Central memory CD8-positive, alpha-beta T cell (primary cell): ENCODE measurements at regions not wholly inside any gene's neighbourhood (a gene's known extent, or its start where the extent isn't known, plus 50 kb on each side); places are given as distances from the start of the nearest gene placed in this dataset.
"Not testable (repeated sequence)": the region's sequence is repeated elsewhere in the genome, so short reads cannot be mapped to it uniquely, and the experiment has no call there.

Experiments
- ATAC-seq: fragments of 150-1000 bp; cut with Tn5 transposase; replicated peaks from 2 replicates; pipeline ENCODE4 v1.10.0; 2022; ENCODE audit warnings: mild to moderate bottlenecking, moderate FRiP score, moderate number of reproducible peaks; ENCODE audit not compliant: poor library complexity, severe bottlenecking; ENCODE audit errors: extremely low read depth
- DNase-seq, 2 donors: peaks; one replicate each; pipeline ENCODE4 v3.0.0; 2021; ENCODE audit warnings: low spot score in 2 of 2
- H3K27ac Mint-ChIP-seq: one replicate; pipeline ENCODE4 v1.8.0; 2022; ENCODE audit warnings: low read depth, mild to moderate bottlenecking, moderate library complexity, mixed read lengths
- H3K27me3 Mint-ChIP-seq: one replicate; pipeline ENCODE4 v1.8.0; 2022; ENCODE audit warnings: mixed read lengths
- H3K36me3 Mint-ChIP-seq: one replicate; pipeline ENCODE4 v1.8.0; 2022; ENCODE audit warnings: mild to moderate bottlenecking, moderate library complexity, mixed read lengths; ENCODE audit not compliant: insufficient read depth
- H3K4me1 Mint-ChIP-seq: one replicate; pipeline ENCODE4 v1.8.0; 2022; ENCODE audit warnings: mixed read lengths
- H3K4me3 Mint-ChIP-seq: one replicate; pipeline ENCODE4 v1.8.0; 2022; ENCODE audit warnings: mild to moderate bottlenecking, moderate library complexity, mixed read lengths
- H3K9me3 Mint-ChIP-seq: one replicate; pipeline ENCODE4 v1.8.0; 2022; ENCODE audit warnings: mixed read lengths

DNA sequence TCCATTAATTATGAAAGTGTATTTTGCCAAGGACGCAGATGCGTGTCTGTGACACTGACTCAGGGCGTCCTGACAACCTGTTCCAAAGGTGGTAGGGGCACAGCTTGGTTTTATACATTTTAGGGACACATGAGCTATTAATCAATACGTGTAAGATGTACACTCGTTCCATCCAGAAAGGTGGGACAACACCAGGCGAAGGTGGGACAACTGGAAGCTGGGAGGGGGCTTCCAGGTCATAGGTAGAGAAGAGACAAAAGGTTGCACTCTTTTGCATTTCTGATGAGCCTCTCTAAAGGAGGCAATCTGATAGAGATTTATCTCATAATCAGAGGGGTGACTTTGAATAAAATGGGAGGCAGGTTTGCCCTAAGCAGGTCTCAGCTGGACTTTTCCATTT, 82.7 kb upstream of the ZNF746 start:
- DNase-seq (no peak), ATAC-seq (no peak)
- Mint-ChIP-seq H3K4me1 (peaks cover 20% of the 10 kb centered on the region), H3K36me3 (peaks cover 21% of the 10 kb centered on the region), H3K9me3 (peaks cover 15% of the 10 kb centered on the region), H3K4me3 (no peak overlapping the region), H3K27ac (peak overlapping the region; percentile 95), H3K27me3 (no peaks in the 10 kb centered on the region)

DNA sequence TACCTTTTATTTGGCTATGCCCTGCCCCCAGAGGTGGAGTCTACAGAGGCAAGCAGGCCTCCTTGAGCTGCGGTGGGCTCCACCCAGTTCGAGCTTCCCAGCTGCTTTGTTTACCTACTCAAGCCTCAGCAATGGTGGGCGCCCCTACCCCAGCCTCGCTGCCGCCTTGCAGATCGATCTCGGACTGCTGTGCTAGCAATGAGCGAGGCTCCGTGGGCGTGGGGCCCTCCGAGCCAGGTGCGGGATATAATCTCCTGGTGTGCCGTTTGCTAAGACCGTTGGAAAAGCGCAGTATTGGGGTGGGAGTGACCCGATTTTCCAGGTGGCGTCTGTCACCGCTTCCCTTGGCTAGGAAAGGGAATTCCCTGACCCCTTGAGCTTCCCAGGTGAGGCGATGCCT, 81.8 kb upstream of the ZNF746 start:
- not testable (repeated sequence) for DNase-seq, H3K4me3 Mint-ChIP-seq, H3K27me3 Mint-ChIP-seq, ATAC-seq, H3K27ac Mint-ChIP-seq
- Mint-ChIP-seq H3K4me1 (peaks cover 20% of the 10 kb centered on the region), H3K36me3 (peaks cover 20% of the 10 kb centered on the region), H3K9me3 (peaks cover 15% of the 10 kb centered on the region)

DNA sequence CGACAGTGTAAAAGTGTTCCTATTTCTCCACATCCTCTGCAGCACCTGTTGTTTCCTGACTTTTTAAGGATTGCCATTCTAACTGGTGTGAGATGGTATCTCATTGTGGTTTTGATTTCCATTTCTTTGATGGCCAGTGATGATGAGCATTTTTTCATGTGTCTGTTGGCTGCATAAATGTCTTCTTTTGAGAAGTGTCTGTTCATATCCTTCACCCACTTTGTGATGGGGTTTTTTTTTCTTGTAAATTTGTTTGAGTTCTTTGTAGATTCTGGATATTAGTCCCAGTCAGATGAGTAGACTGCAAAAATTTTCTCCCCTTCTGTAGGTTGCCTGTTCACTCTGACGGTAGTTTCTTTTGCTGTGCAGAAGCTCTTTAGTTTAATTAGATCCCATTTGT, 76.8 kb upstream of the ZNF746 start:
- H3K27ac Mint-ChIP-seq, DNase-seq, H3K27me3 Mint-ChIP-seq, ATAC-seq, H3K36me3 Mint-ChIP-seq, H3K4me3 Mint-ChIP-seq: not testable (repeated sequence)
- Mint-ChIP-seq H3K4me1 (peaks cover 24% of the 10 kb centered on the region), H3K9me3 (peaks cover 25% of the 10 kb centered on the region)

DNA sequence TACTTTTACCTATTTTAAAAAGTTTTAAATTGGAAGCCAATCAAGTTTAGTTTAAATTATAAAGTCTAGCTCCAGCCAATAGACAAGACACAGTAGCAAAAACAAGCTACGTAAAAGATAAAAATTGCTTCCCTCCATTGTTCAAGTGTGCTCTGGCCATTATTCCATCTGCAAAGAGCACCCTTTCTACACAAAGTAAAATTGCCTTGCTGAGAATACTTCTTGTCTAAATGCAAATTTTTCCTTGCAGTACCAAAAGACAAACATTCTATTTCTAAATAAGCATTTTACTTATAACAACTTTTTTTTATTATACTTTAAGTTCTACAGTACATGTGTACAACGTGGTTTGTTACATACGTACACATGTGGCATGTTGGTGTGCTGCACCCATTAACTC, 75.9 kb upstream of the ZNF746 start:
- Mint-ChIP-seq H3K36me3 (no peaks in the 10 kb centered on the region), H3K27me3 (no peaks in the 10 kb centered on the region), H3K4me3 (no peak overlapping the region), H3K4me1 (peaks cover 27% of the 10 kb centered on the region), H3K27ac (no peak overlapping the region), H3K9me3 (peaks cover 27% of the 10 kb centered on the region)
- DNase-seq (no peak), ATAC-seq (no peak)

DNA sequence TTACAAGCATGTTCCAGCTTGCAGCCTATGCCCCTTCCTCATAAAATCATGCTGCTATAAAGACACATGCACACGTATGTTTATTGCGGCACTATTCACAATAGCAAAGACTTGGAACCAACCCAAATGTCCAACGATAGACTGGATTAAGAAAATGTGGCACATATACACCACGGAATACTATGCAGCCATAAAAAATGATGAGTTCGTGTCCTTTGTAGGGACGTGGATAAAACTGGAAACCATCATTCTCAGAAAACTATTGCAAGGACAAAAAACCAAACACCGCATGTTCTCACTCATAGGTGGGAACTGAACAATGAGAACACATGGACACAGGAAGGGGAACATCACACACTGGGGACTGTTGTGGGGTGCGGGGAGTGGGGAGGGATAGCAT, 75.3 kb upstream of the ZNF746 start:
- not testable (repeated sequence) for H3K4me3 Mint-ChIP-seq, H3K36me3 Mint-ChIP-seq, ATAC-seq, DNase-seq, H3K27me3 Mint-ChIP-seq, H3K27ac Mint-ChIP-seq
- Mint-ChIP-seq H3K9me3 (peaks cover 23% of the 10 kb centered on the region), H3K4me1 (peaks cover 27% of the 10 kb centered on the region)

DNA sequence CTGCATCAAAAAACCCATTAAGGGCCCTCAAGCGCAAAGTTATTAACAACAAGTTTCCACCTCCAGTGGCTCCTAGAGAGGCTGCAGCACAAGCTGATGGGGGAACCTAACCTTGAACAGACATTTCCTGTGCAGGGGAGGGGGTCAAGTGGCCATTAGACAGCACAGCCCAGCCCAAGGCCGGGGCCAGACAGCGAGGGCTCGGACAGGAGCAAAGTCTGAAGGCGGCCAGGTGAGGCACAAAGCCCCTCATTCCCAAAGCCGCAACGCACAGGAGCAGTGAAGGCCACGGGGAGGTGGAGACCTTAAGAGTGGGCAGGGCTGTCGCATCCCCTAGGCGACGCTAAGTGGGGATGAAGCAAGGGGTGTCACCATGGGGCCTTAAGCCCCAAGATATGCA, 73.2 kb upstream of the ZNF746 start:
- peaks cover 13% of the 10 kb centered on the region for H3K9me3 Mint-ChIP-seq
- H3K27ac Mint-ChIP-seq: peak overlapping the region; percentile 77
- no peak for DNase-seq
- no peaks in the 10 kb centered on the region for H3K27me3 Mint-ChIP-seq
- H3K4me1 Mint-ChIP-seq: peaks cover 41% of the 10 kb centered on the region
- H3K4me3 Mint-ChIP-seq: no peak overlapping the region
- no peaks in the 10 kb centered on the region for H3K36me3 Mint-ChIP-seq
- ATAC-seq: no peak

DNA sequence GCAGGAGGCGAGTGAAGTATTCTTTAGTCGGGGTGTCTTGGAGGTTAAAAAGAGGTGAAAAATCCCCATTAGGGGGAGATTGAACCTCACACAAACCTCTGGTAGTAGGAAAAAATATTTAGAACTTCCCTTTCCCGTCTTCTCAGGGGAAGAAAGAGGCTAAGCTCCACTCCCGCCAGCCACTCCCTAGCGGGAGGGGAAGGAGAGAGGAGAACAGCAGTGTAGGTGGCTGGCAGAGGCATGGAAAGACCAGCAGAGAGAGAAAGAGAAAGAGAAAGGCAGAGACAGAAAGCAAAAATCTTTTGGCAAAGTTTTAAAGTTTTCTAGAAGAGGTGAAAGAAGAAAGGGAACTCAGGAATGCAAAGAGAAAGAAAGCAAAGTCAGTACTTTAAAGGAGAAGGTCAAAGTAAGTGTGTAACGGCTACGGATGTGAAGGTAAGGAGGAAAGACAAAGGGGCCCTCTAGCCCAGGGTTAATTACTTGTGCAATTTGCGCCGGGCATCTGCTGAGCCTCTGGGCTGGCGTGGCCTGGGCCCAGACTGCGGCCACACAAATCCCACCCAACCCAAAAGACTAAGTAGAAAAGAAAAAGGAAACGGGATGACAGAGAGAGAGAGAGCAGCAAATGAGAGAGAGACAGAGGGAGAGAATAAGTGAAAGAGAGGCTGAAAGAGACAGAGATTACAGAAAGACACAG, 72.3 kb upstream of the ZNF746 start:
- Mint-ChIP-seq H3K4me1 (peaks cover 49% of the 10 kb centered on the region), H3K27me3 (no peaks in the 10 kb centered on the region), H3K9me3 (peaks cover 13% of the 10 kb centered on the region), H3K27ac (no peak overlapping the region), H3K4me3 (no peak overlapping the region), H3K36me3 (no peaks in the 10 kb centered on the region)
- DNase-seq: no peak
- no peak for ATAC-seq

DNA sequence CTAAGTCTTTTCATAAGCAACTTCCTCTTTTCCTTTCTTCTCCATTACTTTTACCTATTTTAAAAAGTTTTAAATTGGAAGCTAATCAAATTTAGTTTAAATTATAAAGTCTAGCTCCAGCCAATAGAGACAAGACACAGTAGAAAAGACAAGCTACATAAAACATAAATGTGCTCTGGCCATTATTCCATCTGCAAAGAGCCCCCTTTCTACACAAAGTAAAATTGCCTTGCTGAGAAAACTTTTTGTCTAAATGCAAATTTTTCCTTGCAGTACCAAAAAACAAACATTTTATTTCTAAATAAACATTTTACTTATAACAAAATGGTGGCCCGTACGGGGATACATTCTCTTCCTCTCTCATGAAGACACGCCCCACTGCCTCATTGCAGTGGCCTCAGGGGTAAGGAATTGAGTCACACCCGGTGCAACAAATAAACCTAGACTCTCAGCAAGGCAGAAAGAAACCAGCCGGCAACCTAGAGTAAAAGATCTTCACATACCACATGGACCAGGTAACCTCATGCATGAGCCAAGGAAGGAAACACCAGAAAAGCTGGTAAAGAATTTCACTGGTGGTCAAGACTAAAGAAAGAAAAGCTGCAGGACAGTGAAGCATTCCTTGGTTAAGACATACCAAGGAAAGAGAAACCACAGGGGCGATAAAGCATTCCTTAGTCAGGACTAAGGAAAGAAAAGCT, 71.6 kb upstream of the ZNF746 start:
- no peak for ATAC-seq
- H3K27me3 Mint-ChIP-seq: no peaks in the 10 kb centered on the region
- peaks cover 51% of the 10 kb centered on the region for H3K4me1 Mint-ChIP-seq
- DNase-seq: no peak
- H3K4me3 Mint-ChIP-seq: no peak overlapping the region
- peaks cover 13% of the 10 kb centered on the region for H3K9me3 Mint-ChIP-seq
- no peak overlapping the region for H3K27ac Mint-ChIP-seq
- H3K36me3 Mint-ChIP-seq: no peaks in the 10 kb centered on the region

DNA sequence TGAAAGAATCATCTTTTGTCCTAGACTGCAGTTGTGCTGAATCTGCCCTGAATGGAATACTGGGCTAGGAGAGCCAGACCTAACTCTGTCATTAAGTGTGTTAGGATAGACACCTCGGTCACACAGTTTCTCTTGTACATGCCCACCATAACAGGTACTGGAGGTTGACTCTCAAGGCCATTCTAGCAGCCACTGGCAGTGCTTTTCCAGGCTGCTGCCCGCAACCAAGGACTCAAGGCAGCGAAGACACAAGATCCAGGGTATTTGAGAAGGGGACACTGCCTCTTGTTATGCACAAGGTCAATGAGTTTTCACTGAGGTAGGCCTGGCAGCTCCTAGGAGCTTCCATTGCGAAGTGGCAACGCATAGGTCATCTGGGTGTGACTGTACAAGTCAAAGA, 70.6 kb upstream of the ZNF746 start:
- DNase-seq (no peak), ATAC-seq (no peak)
- H3K27me3 Mint-ChIP-seq: no peaks in the 10 kb centered on the region
- no peak overlapping the region for H3K27ac Mint-ChIP-seq
- H3K4me3 Mint-ChIP-seq: no peak overlapping the region
- H3K9me3 Mint-ChIP-seq: peaks cover 13% of the 10 kb centered on the region
- peaks cover 58% of the 10 kb centered on the region for H3K4me1 Mint-ChIP-seq
- H3K36me3 Mint-ChIP-seq: no peaks in the 10 kb centered on the region

DNA sequence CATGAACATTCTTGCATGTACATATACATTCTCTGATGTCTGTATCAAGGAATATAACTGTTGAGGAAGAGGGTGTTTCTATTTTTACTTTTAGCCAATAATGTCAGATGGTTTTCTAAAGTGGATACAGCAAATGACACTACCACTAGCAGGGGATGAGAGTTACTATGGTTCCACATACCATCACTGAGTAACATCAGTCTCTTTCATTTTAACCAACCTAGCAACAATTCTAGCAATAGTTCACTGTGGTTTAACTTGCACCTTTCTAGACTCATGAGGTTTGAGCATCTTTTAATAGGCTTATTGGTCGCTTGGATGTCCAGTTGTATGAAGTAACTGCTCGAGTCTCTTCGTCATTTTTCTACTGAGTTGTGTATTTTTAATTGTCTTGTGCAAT, 68.5 kb upstream of the ZNF746 start:
- peak overlapping the region; percentile 35 for H3K27ac Mint-ChIP-seq
- peaks cover 13% of the 10 kb centered on the region for H3K9me3 Mint-ChIP-seq
- peaks cover 56% of the 10 kb centered on the region for H3K4me1 Mint-ChIP-seq
- DNase-seq: no peak
- no peak overlapping the region for H3K4me3 Mint-ChIP-seq
- H3K36me3 Mint-ChIP-seq: peaks cover 2% of the 10 kb centered on the region
- ATAC-seq: no peak
- H3K27me3 Mint-ChIP-seq: no peaks in the 10 kb centered on the region

DNA sequence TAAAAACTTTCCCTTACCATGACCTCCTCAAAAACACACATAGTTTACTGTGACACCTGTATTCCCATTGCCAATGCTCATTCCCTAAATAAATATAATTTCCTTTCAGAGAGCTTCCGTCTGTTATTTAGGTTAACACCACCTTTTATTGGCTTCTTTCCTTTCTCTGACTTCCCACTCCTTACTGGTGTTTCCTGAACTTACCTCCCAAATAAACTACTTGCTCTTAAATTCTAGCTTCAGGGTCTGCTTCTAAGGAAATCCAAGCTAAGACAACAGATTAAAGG, 67.4 kb upstream of the ZNF746 start:
- H3K27ac Mint-ChIP-seq: no peak overlapping the region
- no peaks in the 10 kb centered on the region for H3K27me3 Mint-ChIP-seq
- H3K4me3 Mint-ChIP-seq: no peak overlapping the region
- H3K4me1 Mint-ChIP-seq: peaks cover 60% of the 10 kb centered on the region
- no peak for DNase-seq
- H3K9me3 Mint-ChIP-seq: peaks cover 9% of the 10 kb centered on the region
- no peak for ATAC-seq
- peaks cover 3% of the 10 kb centered on the region for H3K36me3 Mint-ChIP-seq

DNA sequence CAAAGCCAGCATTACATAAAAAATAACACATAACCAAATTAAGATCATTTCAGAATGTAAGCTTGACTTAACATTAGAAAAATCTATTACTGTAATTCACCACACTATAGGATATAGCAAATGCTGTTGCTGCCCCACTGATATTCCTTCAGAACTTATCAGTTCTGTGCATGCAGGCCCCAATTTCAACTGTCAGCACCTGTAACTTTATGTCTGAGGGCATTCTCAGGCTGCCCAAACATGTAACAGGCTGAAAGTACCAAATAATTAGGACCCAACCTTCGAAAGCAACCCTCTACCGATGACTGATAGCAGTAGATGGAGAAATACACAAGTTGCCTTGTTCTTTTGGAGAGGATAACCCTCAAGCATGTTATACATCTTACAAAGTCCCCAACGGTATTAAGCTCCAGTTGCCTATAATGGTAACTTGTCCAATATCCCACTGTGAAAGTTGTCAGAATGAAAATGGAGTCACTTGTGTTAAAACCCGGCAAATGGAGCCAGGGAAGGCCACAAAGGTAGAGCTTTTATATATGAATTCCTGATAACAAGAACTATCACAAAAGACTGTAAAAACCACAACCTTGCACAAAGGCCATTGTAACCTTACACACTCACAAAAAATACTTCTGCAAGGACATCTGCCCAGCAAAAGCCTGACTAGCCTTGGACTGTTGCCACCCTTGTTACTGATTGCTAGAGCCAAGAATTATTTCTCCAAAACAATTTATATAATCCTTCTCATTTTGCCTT, 66.9 kb upstream of the ZNF746 start:
- ATAC-seq (no peak), DNase-seq (no peak)
- Mint-ChIP-seq H3K27ac (no peak overlapping the region), H3K27me3 (no peaks in the 10 kb centered on the region), H3K4me3 (no peak overlapping the region), H3K9me3 (peaks cover 4% of the 10 kb centered on the region), H3K36me3 (peaks cover 4% of the 10 kb centered on the region), H3K4me1 (peaks cover 57% of the 10 kb centered on the region)

DNA sequence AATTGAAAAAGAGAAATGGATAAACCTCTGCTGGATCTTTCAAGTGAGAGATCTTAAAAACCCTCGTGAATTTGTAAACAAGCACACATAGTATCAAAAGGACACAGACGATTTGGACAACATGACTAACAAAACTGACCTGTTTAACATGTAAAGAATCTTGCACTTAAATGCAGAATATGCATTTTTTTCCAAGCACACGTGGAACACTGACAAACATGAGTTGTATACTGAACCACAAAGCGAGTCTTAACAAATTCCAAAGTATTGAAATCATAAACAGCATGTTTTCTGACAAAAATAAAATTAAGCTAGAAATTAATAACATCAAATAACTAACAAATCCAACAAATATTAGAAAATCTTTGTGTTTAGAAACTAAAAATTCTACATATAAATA, 65.0 kb upstream of the ZNF746 start:
- Mint-ChIP-seq H3K36me3 (peaks cover 7% of the 10 kb centered on the region), H3K4me1 (peaks cover 52% of the 10 kb centered on the region), H3K4me3 (no peak overlapping the region), H3K27me3 (no peaks in the 10 kb centered on the region), H3K9me3 (no peaks in the 10 kb centered on the region), H3K27ac (no peak overlapping the region)
- no peak for DNase-seq
- ATAC-seq: no peak
